ENCODE measurements at regions not wholly inside any gene's neighbourhood (a gene's known extent, or its start where the extent isn't known, plus 50 kb on each side); places are given as distances from the start of the nearest gene placed in this dataset.
"Not testable (repeated sequence)": the region's sequence is repeated elsewhere in the genome, so short reads cannot be mapped to it uniquely, and the experiment has no call there.

GRCh38 chr2:194842871-194843270 is 814.2 kb upstream of the SLC39A10 start:
- DNase-seq (ENCODE audit: low read depth in 1 of 2, low spot score in 2 of 2): no peak
- Histone ChIP-seq H3K27me3 (replicated peaks) (no peaks in the 10 kb centered on the region), H3K36me3 (no peaks in the 10 kb centered on the region), H3K4me1 (replicated peaks) (no peaks in the 10 kb centered on the region), H3K27ac (no peak overlapping the region), H3K9me3 (replicated peaks) (no peaks in the 10 kb centered on the region), H3K4me3 (no peak overlapping the region)

GRCh38 chr2:194834371-194834770 is 822.7 kb upstream of the SLC39A10 start:
- not testable (repeated sequence) for H3K4me1 ChIP-seq (replicated peaks); H3K9me3 ChIP-seq (replicated peaks); H3K4me3 ChIP-seq; DNase-seq (ENCODE audit: low read depth in 1 of 2, low spot score in 2 of 2); H3K36me3 ChIP-seq; H3K27ac ChIP-seq; H3K27me3 ChIP-seq (replicated peaks)

GRCh38 chr2:194826241-194826640 is 830.8 kb upstream of the SLC39A10 start:
- DNase-seq (ENCODE audit: low read depth in 1 of 2, low spot score in 2 of 2): no peak
- no peak overlapping the region for H3K4me3 ChIP-seq

GRCh38 chr2:194824450-194824849 is 832.6 kb upstream of the SLC39A10 start:
- no peak overlapping the region for H3K4me3 ChIP-seq
- 0 out of 2 replicates have a peak, but pooled peaks cover 8% of the 10 kb centered on the region for H3K9me3 ChIP-seq (replicated peaks)
- H3K27ac ChIP-seq: no peak overlapping the region
- no peak for DNase-seq (ENCODE audit: low read depth in 1 of 2, low spot score in 2 of 2)
- H3K4me1 ChIP-seq (replicated peaks): no peaks in the 10 kb centered on the region
- no peaks in the 10 kb centered on the region for H3K27me3 ChIP-seq (replicated peaks)
- H3K36me3 ChIP-seq: no peaks in the 10 kb centered on the region

More at GRCh38 chr2:194826241-194826640, 830.8 kb upstream of the SLC39A10 start:
- Histone ChIP-seq H3K36me3 (no peaks in the 10 kb centered on the region), H3K9me3 (replicated peaks) (0 out of 2 replicates have a peak, but pooled peaks cover 8% of the 10 kb centered on the region), H3K4me1 (replicated peaks) (no peaks in the 10 kb centered on the region), H3K27ac (no peak overlapping the region), H3K27me3 (replicated peaks) (no peaks in the 10 kb centered on the region)

GRCh38 chr2:194822657-194823056 is 834.4 kb upstream of the SLC39A10 start:
- Histone ChIP-seq H3K27ac (no peak overlapping the region), H3K36me3 (no peaks in the 10 kb centered on the region), H3K4me1 (replicated peaks) (no peaks in the 10 kb centered on the region), H3K4me3 (no peak overlapping the region), H3K9me3 (replicated peaks) (0 out of 2 replicates have a peak, but pooled peaks cover 8% of the 10 kb centered on the region), H3K27me3 (replicated peaks) (no peaks in the 10 kb centered on the region)
- no peak for DNase-seq (ENCODE audit: low read depth in 1 of 2, low spot score in 2 of 2)

GRCh38 chr2:194822097-194822496 is 834.9 kb upstream of the SLC39A10 start:
- Histone ChIP-seq H3K4me1 (replicated peaks) (no peaks in the 10 kb centered on the region), H3K4me3 (no peak overlapping the region)
- DNase-seq (ENCODE audit: low read depth in 1 of 2, low spot score in 2 of 2): no peak

GRCh38 chr2:194819367-194819766 is 837.7 kb upstream of the SLC39A10 start:
- Histone ChIP-seq H3K27me3 (replicated peaks) (no peaks in the 10 kb centered on the region), H3K27ac (no peak overlapping the region), H3K9me3 (replicated peaks) (no peaks in the 10 kb centered on the region; the same call in 1 of the 2 replicates), H3K36me3 (no peaks in the 10 kb centered on the region), H3K4me3 (no peak overlapping the region), H3K4me1 (replicated peaks) (no peaks in the 10 kb centered on the region)
- DNase-seq (ENCODE audit: low read depth in 1 of 2, low spot score in 2 of 2): no peak

More at GRCh38 chr2:194822097-194822496, 834.9 kb upstream of the SLC39A10 start:
- H3K9me3 ChIP-seq (replicated peaks): 0 out of 2 replicates have a peak, but pooled peaks cover 7% of the 10 kb centered on the region
- H3K36me3 ChIP-seq: no peaks in the 10 kb centered on the region
- no peaks in the 10 kb centered on the region for H3K27me3 ChIP-seq (replicated peaks)
- no peak overlapping the region for H3K27ac ChIP-seq

- Histone ChIP-seq H3K27ac (no peak overlapping the region), H3K36me3 (no peaks in the 10 kb centered on the region), H3K9me3 (replicated peaks) (no peaks in the 10 kb centered on the region; the same call in 1 of the 2 replicates), H3K4me3 (no peak overlapping the region), H3K4me1 (replicated peaks) (no peaks in the 10 kb centered on the region), H3K27me3 (replicated peaks) (no peaks in the 10 kb centered on the region)
- no peak for DNase-seq (ENCODE audit: low read depth in 1 of 2, low spot score in 2 of 2)
Observed at GRCh38 chr2:194815475-194815874, 841.6 kb upstream of the SLC39A10 start.

GRCh38 chr2:194802589-194802988 is 854.4 kb upstream of the SLC39A10 start:
- Histone ChIP-seq H3K4me3 (no peak overlapping the region), H3K27me3 (replicated peaks) (no peaks in the 10 kb centered on the region), H3K4me1 (replicated peaks) (no peaks in the 10 kb centered on the region), H3K27ac (no peak overlapping the region), H3K36me3 (no peaks in the 10 kb centered on the region), H3K9me3 (replicated peaks) (no peaks in the 10 kb centered on the region)
- no peak for DNase-seq (ENCODE audit: low read depth in 1 of 2, low spot score in 2 of 2)

GRCh38 chr2:194787071-194787470 is 870.0 kb upstream of the SLC39A10 start:
- H3K9me3 ChIP-seq (replicated peaks); H3K4me3 ChIP-seq; H3K36me3 ChIP-seq; H3K27me3 ChIP-seq (replicated peaks); H3K27ac ChIP-seq; H3K4me1 ChIP-seq (replicated peaks); DNase-seq (ENCODE audit: low read depth in 1 of 2, low spot score in 2 of 2): not testable (repeated sequence)

- not testable (repeated sequence) for DNase-seq (ENCODE audit: low read depth in 1 of 2, low spot score in 2 of 2); H3K4me3 ChIP-seq; H3K36me3 ChIP-seq; H3K27me3 ChIP-seq (replicated peaks); H3K4me1 ChIP-seq (replicated peaks); H3K27ac ChIP-seq; H3K9me3 ChIP-seq (replicated peaks)
Observed at GRCh38 chr2:194771394-194771793, 885.6 kb upstream of the SLC39A10 start.

- no peak for DNase-seq (ENCODE audit: low read depth in 1 of 2, low spot score in 2 of 2)
- Histone ChIP-seq H3K4me3 (no peak overlapping the region), H3K9me3 (replicated peaks) (no peaks in the 10 kb centered on the region; the same call in 1 of the 2 replicates), H3K27ac (no peak overlapping the region), H3K4me1 (replicated peaks) (no peaks in the 10 kb centered on the region), H3K36me3 (no peaks in the 10 kb centered on the region), H3K27me3 (replicated peaks) (no peaks in the 10 kb centered on the region)
Observed at GRCh38 chr2:194769030-194769429, 888.0 kb upstream of the SLC39A10 start.

GRCh38 chr2:194765723-194766122 is 891.3 kb upstream of the SLC39A10 start:
- H3K36me3 ChIP-seq: no peaks in the 10 kb centered on the region
- no peaks in the 10 kb centered on the region for H3K27me3 ChIP-seq (replicated peaks)
- no peaks in the 10 kb centered on the region for H3K9me3 ChIP-seq (replicated peaks)
- no peak overlapping the region for H3K27ac ChIP-seq
- DNase-seq (ENCODE audit: low read depth in 1 of 2, low spot score in 2 of 2): no peak
- H3K4me3 ChIP-seq: no peak overlapping the region
- H3K4me1 ChIP-seq (replicated peaks): no peaks in the 10 kb centered on the region

- Histone ChIP-seq H3K4me3 (no peak overlapping the region), H3K4me1 (replicated peaks) (no peaks in the 10 kb centered on the region), H3K36me3 (no peaks in the 10 kb centered on the region), H3K27ac (no peak overlapping the region), H3K27me3 (replicated peaks) (no peaks in the 10 kb centered on the region), H3K9me3 (replicated peaks) (no peaks in the 10 kb centered on the region)
- DNase-seq (ENCODE audit: low read depth in 1 of 2, low spot score in 2 of 2): no peak
Observed at GRCh38 chr2:194750926-194751325, 906.1 kb upstream of the SLC39A10 start.

GRCh38 chr2:194745557-194746146 is 911.4 kb upstream of the SLC39A10 start:
- Histone ChIP-seq H3K9me3 (replicated peaks) (no peaks in the 10 kb centered on the region), H3K4me1 (replicated peaks) (no peaks in the 10 kb centered on the region), H3K27me3 (replicated peaks) (no peaks in the 10 kb centered on the region), H3K27ac (no peak overlapping the region), H3K4me3 (no peak overlapping the region), H3K36me3 (no peaks in the 10 kb centered on the region)
- no peak for DNase-seq (ENCODE audit: low read depth in 1 of 2, low spot score in 2 of 2)

Data from SJSA1 (cell line).